ENCODE measurements at regions not wholly inside any gene's neighbourhood (a gene's known extent, or its start where the extent isn't known, plus 50 kb on each side); places are given as distances from the start of the nearest gene placed in this dataset.

GRCh38 chr5:124907098-124907644 is 160.7 kb upstream of the ZNF608 start:
- Histone ChIP-seq H3K27me3 (ENCODE audit: control insufficient read depth in 2 of 2, insufficient read depth in 2 of 2, low read length in 2 of 2) (no peaks in the 10 kb centered on the region), H3K9ac (replicated peaks; ENCODE audit: extremely low read depth, insufficient read depth, low read length) (no peak overlapping the region), H3K4me3 (replicated peaks in 1 of 3; ENCODE audit: insufficient read depth in 1 of 3, low read depth in 1 of 3, low read length in 3 of 3) (no peak overlapping the region), H4K20me1 (replicated peaks; ENCODE audit: control insufficient read depth, extremely low read depth, insufficient read depth, low read length) (no peaks in the 10 kb centered on the region), H3K4me1 (ENCODE audit: control insufficient read depth, extremely low read depth, insufficient read depth, low read length) (peaks cover 26% of the 10 kb centered on the region), H3K36me3 (ENCODE audit: control insufficient read depth in 2 of 2, extremely low read depth in 1 of 2, insufficient read depth in 2 of 2, low read length in 2 of 2) (no peaks in the 10 kb centered on the region), H3K27ac (ENCODE audit: insufficient read depth, low read depth, low read length) (no peak overlapping the region), H3K9me3 (replicated peaks; ENCODE audit: control insufficient read depth, insufficient read depth, low read length) (no peaks in the 10 kb centered on the region), H2AFZ (ENCODE audit: low read depth, low read length) (no peak overlapping the region), H3K4me2 (ENCODE audit: insufficient read depth, low read length) (no peak overlapping the region), H3K79me2 (ENCODE audit: control insufficient read depth, insufficient read depth, low read length) (no peaks in the 10 kb centered on the region), H3K9me1 (replicated peaks; ENCODE audit: control insufficient read depth, extremely low read depth, insufficient read depth, low read length) (no peaks in the 10 kb centered on the region)
- no peak for TF ChIP-seq JUN (IDR thresholded peaks at IDR 0.05; ENCODE audit: borderline replicate concordance, insufficient read depth, insufficient read length, low read depth)
- no peak for TF ChIP-seq EZH2 (IDR thresholded peaks at IDR 0.05; ENCODE audit: borderline replicate concordance, low read depth, low read length, severe bottlenecking)
- TF ChIP-seq CTCF (IDR thresholded peaks at IDR 0.05; ENCODE audit: extremely low read depth in 1 of 2, insufficient read depth in 1 of 2, low read depth in 1 of 2, low read length in 2 of 2) = no peak
- no peak for TF ChIP-seq POLR2A (IDR thresholded peaks at IDR 0.05; ENCODE audit: low read depth, low read length)
- TF ChIP-seq GATA2 (IDR thresholded peaks at IDR 0.05; ENCODE audit: insufficient read depth, insufficient read length, low read depth, low read length) = no peak
- TF ChIP-seq MAX (IDR thresholded peaks at IDR 0.05; ENCODE audit: insufficient read depth, insufficient read length) = no peak
- TF ChIP-seq FOS (IDR thresholded peaks at IDR 0.05; ENCODE audit: borderline replicate concordance, insufficient read depth, low read length) = no peak
- no peak for TF ChIP-seq POLR2AphosphoS5 (IDR thresholded peaks at IDR 0.05; ENCODE audit: insufficient read depth, low read depth, low read length)
- TF ChIP-seq MYC (IDR thresholded peaks at IDR 0.05; ENCODE audit: low read depth, low read length) = no peak
- no TSS peak for BruUV-seq (replicated peaks)
- POLR2A ChIA-PET = no interaction called here
- dilution Hi-C loops (cut with MboI; ENCODE audit: extremely low pct_ligation_motif_present, low sequenced_read_pairs) = no loop called here
- CTCF ChIA-PET = no interaction called here
- no peak for DNase-seq (ENCODE audit: low read depth, low spot score)
- no peak for FAIRE-seq
- intact Hi-C loops (cut with micrococcal nuclease) = loop anchor here (2.0 to 10.0 kb wide), 8 partner anchors 158 to 970 kb away; no protein-coding TSS in a partner anchor

Measured in endothelial cell of umbilical vein (primary cell).